Ovary (tissue), 3 donors: ENCODE measurements at regions not wholly inside any gene's neighbourhood (a gene's known extent, or its start where the extent isn't known, plus 50 kb on each side); places are given as distances from the start of the nearest gene placed in this dataset.

Experiments
- CTCF ChIP-seq, 3 donors: fragments of 450-650 bp in 2 of 3; fragments of 200-600 bp in 1 of 3; IDR thresholded peaks; one replicate each; pipeline versions ENCODE4 v1.5.1 to v1.8.0; 2016 to 2022; ENCODE audit warnings: antibody characterized with exemption in 3 of 3, mild to moderate bottlenecking in 1 of 3
- POLR2A ChIP-seq: fragments of 450-650 bp; IDR thresholded peaks from one replicate; pipeline ENCODE4 v1.6.1; 2017; ENCODE audit warnings: antibody characterized with exemption, mild to moderate bottlenecking, moderate library complexity
- donor health status: DM: no; HTN: no; CAD: no.

DNA sequence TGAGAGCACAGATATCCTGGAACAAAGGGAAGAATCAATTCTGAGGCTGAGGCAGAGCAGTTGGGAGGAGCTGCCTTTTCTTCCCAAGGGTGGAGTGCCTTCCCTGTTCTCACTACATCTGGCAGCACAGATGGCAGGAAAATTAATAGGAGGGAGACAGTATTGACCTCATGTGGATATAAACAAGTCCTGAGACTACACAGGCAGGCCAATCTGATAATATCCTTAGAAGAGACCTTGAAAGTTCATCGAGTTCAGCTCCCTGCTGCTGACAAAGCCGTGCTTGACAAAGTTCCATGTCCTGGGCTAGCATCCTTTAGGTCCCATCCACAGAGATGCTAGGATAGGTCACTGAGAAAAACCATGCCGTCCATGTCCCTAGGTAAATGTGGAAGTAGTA lies 1451.5 kb downstream of the EFNB2 start:
- TF ChIP-seq CTCF (IDR thresholded peaks at IDR 0.05) (no peak), POLR2A (no peak)
